T-helper 22 cell (primary cell): ENCODE measurements at regions not wholly inside any gene's neighbourhood (a gene's known extent, or its start where the extent isn't known, plus 50 kb on each side); places are given as distances from the start of the nearest gene placed in this dataset.
"Not testable (repeated sequence)": the region's sequence is repeated elsewhere in the genome, so short reads cannot be mapped to it uniquely, and the experiment has no call there.

Source experiments
- DNase-seq: peaks from one replicate; pipeline ENCODE4 v3.0.0-alpha.2; 2020; ENCODE audit warnings: low read depth

- DNase-seq, result no peak
These were observed 81.9 kb downstream of the TMEM18 start for GRCh38 chr2:595141-595815.

- no peak for DNase-seq
These were observed 82.8 kb downstream of the TMEM18 start for GRCh38 chr2:594297-594949.

GRCh38 chr2:593356-594026 lies 83.7 kb downstream of the TMEM18 start:
- no peak for DNase-seq

GRCh38 chr2:592737-593136 lies 84.5 kb downstream of the TMEM18 start:
- DNase-seq, result no peak

GRCh38 chr2:590214-591175 lies 86.7 kb downstream of the TMEM18 start:
- no peak for DNase-seq

- DNase-seq, result no peak
These were observed 87.7 kb downstream of the TMEM18 start for GRCh38 chr2:589281-590130.

- DNase-seq, result no peak
These were observed 89.0 kb downstream of the TMEM18 start for GRCh38 chr2:588074-588645.

GRCh38 chr2:587087-587960 lies 89.9 kb downstream of the TMEM18 start:
- no peak for DNase-seq

- DNase-seq, result no peak
These were observed 90.5 kb downstream of the TMEM18 start for GRCh38 chr2:586641-587076.

GRCh38 chr2:584863-585823 lies 92.1 kb downstream of the TMEM18 start:
- DNase-seq, result no peak

- no peak for DNase-seq
These were observed 93.5 kb downstream of the TMEM18 start for GRCh38 chr2:583666-584065.

GRCh38 chr2:582792-583528 lies 94.2 kb downstream of the TMEM18 start:
- no peak for DNase-seq

GRCh38 chr2:582289-582688 lies 94.9 kb downstream of the TMEM18 start:
- not testable (repeated sequence) for DNase-seq

- no peak for DNase-seq
These were observed 97.2 kb downstream of the TMEM18 start for GRCh38 chr2:579961-580360.

- DNase-seq, result no peak
These were observed 97.8 kb downstream of the TMEM18 start for GRCh38 chr2:579351-579886.

GRCh38 chr2:576292-576691 lies 100.9 kb downstream of the TMEM18 start:
- DNase-seq, result no peak

GRCh38 chr2:575727-576236 lies 101.4 kb downstream of the TMEM18 start:
- no peak for DNase-seq
